AG04450 (cell line): ENCODE measurements at regions not wholly inside any gene's neighbourhood (a gene's known extent, or its start where the extent isn't known, plus 50 kb on each side); places are given as distances from the start of the nearest gene placed in this dataset.

Source experiments
- CTCF ChIA-PET: fragments of 300-600, 350-600 bp; formaldehyde crosslinking; extraction: SDS; loops from one replicate; lab custom pipeline; 2022; ENCODE audit warnings: antibody characterized with exemption, inconsistent platforms; lab: Charles Lee
- POLR2A ChIA-PET: fragments of 350-600 bp; formaldehyde crosslinking; extraction: SDS; loops from one replicate; lab custom pipeline; 2021; ENCODE audit warnings: antibody characterized with exemption, inconsistent platforms; lab: Yijun Ruan, JAX
- DNase-seq: peaks from one replicate; pipeline ENCODE4 v3.0.0-alpha.2; 2011; ENCODE audit warnings: low read depth, low spot score
- H3K27ac ChIP-seq: one replicate; pipeline ENCODE4 v1.5.1; 2012; ENCODE audit warnings: low read depth, low read length, control low read depth
- H3K27me3 ChIP-seq: one replicate; pipeline ENCODE4 v1.6.0; 2012; ENCODE audit warnings: low read length; ENCODE audit not compliant: control insufficient read depth, insufficient read depth
- H3K4me3 ChIP-seq: 2 replicates; pipeline ENCODE4 v1.5.1; 2011; ENCODE audit warnings: mild to moderate bottlenecking, low read depth, low read length, control low read depth
- H3K9me3 ChIP-seq: 2 replicates; pipeline ENCODE4 v1.5.1; 2012; ENCODE audit warnings: low read length; ENCODE audit not compliant: control insufficient read depth, insufficient read depth
- TF ChIP-seq, protein P1 (sequence below): IDR thresholded peaks from 2 replicates; pipeline ENCODE4 v1.5.1; 2011; ENCODE audit warnings: low read depth, low read length, control low read depth, inconsistent platforms

DNA sequence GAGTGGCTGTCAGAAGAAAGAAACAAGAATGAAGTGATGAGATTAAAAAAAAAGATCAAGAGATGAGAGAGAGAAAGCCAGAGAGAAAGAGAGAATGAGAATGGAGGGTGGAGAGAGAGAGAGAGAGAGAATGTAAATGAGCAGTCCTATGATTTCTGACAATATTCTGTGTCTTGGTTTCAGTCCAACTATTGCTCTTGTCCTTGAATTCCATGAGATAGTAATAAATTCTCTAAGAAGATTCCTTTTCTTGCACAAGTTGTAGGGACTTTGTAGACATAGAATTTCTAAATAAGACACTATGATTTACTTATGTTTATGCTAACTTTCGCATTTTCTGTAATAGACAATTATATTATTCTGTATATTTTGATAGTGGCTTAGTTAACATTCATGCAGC lies 149.6 kb upstream of the CTSO start:
- H3K27ac ChIP-seq: no peak overlapping the region
- CTCF ChIA-PET: no interaction called here
- no peak for DNase-seq
- TF ChIP-seq, protein P1, sequence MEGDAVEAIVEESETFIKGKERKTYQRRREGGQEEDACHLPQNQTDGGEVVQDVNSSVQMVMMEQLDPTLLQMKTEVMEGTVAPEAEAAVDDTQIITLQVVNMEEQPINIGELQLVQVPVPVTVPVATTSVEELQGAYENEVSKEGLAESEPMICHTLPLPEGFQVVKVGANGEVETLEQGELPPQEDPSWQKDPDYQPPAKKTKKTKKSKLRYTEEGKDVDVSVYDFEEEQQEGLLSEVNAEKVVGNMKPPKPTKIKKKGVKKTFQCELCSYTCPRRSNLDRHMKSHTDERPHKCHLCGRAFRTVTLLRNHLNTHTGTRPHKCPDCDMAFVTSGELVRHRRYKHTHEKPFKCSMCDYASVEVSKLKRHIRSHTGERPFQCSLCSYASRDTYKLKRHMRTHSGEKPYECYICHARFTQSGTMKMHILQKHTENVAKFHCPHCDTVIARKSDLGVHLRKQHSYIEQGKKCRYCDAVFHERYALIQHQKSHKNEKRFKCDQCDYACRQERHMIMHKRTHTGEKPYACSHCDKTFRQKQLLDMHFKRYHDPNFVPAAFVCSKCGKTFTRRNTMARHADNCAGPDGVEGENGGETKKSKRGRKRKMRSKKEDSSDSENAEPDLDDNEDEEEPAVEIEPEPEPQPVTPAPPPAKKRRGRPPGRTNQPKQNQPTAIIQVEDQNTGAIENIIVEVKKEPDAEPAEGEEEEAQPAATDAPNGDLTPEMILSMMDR: no peak
- no peaks in the 10 kb centered on the region for H3K27me3 ChIP-seq
- no peaks in the 10 kb centered on the region for H3K9me3 ChIP-seq
- POLR2A ChIA-PET: no interaction called here
- no peak overlapping the region for H3K4me3 ChIP-seq

GRCh38 chr4:156102411-156102810 lies 148.7 kb upstream of the CTSO start:
- no peak for DNase-seq
- no peak overlapping the region for H3K4me3 ChIP-seq
- CTCF ChIA-PET: no interaction called here

GRCh38 chr4:156101571-156101970 lies 147.9 kb upstream of the CTSO start:
- Histone ChIP-seq H3K4me3 (no peak overlapping the region), H3K27me3 (no peaks in the 10 kb centered on the region), H3K9me3 (no peaks in the 10 kb centered on the region), H3K27ac (no peak overlapping the region)
- ChIA-PET CTCF (no interaction called here), POLR2A (no interaction called here)
- TF ChIP-seq, protein P1: no peak
- DNase-seq: no peak

More at GRCh38 chr4:156102411-156102810, 148.7 kb upstream of the CTSO start:
- Histone ChIP-seq H3K27me3 (no peaks in the 10 kb centered on the region), H3K9me3 (no peaks in the 10 kb centered on the region), H3K27ac (no peak overlapping the region)
- TF ChIP-seq, protein P1: no peak
- POLR2A ChIA-PET: no interaction called here

- TF ChIP-seq, protein P1: no peak
- DNase-seq: no peak
- no peak overlapping the region for H3K27ac ChIP-seq
- ChIA-PET CTCF (no interaction called here), POLR2A (no interaction called here)
- no peaks in the 10 kb centered on the region for H3K27me3 ChIP-seq
- H3K4me3 ChIP-seq: no peak overlapping the region
- no peaks in the 10 kb centered on the region for H3K9me3 ChIP-seq
These were observed 147.0 kb upstream of the CTSO start for GRCh38 chr4:156100651-156101050.

DNA sequence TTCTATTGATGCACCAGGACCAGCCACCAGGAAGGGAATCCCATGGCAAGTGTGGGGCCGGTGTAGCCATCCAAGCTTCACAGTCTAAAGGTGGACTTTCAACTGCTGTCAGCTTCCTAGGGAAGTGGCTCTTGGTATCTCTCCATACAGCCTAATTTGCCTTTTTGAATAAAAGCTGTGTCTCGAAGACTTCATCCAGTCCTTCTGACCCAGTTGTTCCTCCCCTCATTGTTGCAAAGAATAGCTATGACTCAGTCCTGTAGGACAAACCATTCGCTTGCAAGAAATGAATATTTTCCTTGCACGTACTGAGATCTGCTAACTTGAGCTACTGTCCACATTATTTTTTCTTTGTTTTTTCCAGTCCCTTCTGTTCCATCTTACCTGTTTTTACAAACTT lies 145.1 kb upstream of the CTSO start:
- CTCF ChIA-PET: interaction anchor here (1.1 kb wide), 1 partner anchor 14 kb away, joined by 3 read pairs; no protein-coding TSS in a partner anchor
- POLR2A ChIA-PET: no interaction called here
- TF ChIP-seq, protein P1: no peak
- Histone ChIP-seq H3K27me3 (no peaks in the 10 kb centered on the region), H3K9me3 (no peaks in the 10 kb centered on the region), H3K27ac (no peak overlapping the region), H3K4me3 (no peak overlapping the region)
- DNase-seq: no peak
